AG20443 (cell line): ENCODE measurements at regions not wholly inside any gene's neighbourhood (a gene's known extent, or its start where the extent isn't known, plus 50 kb on each side); places are given as distances from the start of the nearest gene placed in this dataset.
"Not testable (repeated sequence)": the region's sequence is repeated elsewhere in the genome, so short reads cannot be mapped to it uniquely, and the experiment has no call there.

Experiments
- DNase-seq: peaks from one replicate; pipeline ENCODE4 v3.0.0; 2012; ENCODE audit warnings: low spot score, mixed read lengths

- DNase-seq: no peak
These were observed 111.8 kb downstream of the KIF26A start for GRCh38 chr14:104250175-104250574.

- DNase-seq: no peak
These were observed 114.1 kb downstream of the KIF26A start for GRCh38 chr14:104252256-104253215.

GRCh38 chr14:104253223-104253822 is 114.9 kb downstream of the KIF26A start:
- DNase-seq: no peak

GRCh38 chr14:104253901-104254353 is 115.5 kb downstream of the KIF26A start:
- DNase-seq: no peak

- no peak for DNase-seq
These were observed 116.5 kb downstream of the KIF26A start for GRCh38 chr14:104254735-104255400.

- no peak for DNase-seq
These were observed 117.6 kb downstream of the KIF26A start for GRCh38 chr14:104256025-104256424.

GRCh38 chr14:104262515-104263514 is 124.4 kb downstream of the KIF26A start:
- DNase-seq: no peak

- no peak for DNase-seq
These were observed 125.4 kb downstream of the KIF26A start for GRCh38 chr14:104263675-104264358.

- no peak for DNase-seq
These were observed 126.3 kb downstream of the KIF26A start for GRCh38 chr14:104264495-104265265.

- DNase-seq: no peak
These were observed 127.7 kb downstream of the KIF26A start for GRCh38 chr14:104265918-104266630.

- DNase-seq: no peak
These were observed 128.5 kb downstream of the KIF26A start for GRCh38 chr14:104266631-104267575.

- no peak for DNase-seq
These were observed 129.5 kb downstream of the KIF26A start for GRCh38 chr14:104267895-104268294.

- DNase-seq: no peak
These were observed 129.9 kb downstream of the KIF26A start for GRCh38 chr14:104268295-104268694.

- DNase-seq: no peak
These were observed 130.5 kb downstream of the KIF26A start for GRCh38 chr14:104268725-104269436.

GRCh38 chr14:104269511-104270241 is 131.3 kb downstream of the KIF26A start:
- DNase-seq: not testable (repeated sequence)

GRCh38 chr14:104271391-104271790 is 133.0 kb downstream of the KIF26A start:
- no peak for DNase-seq

- DNase-seq: no peak
These were observed 136.4 kb downstream of the KIF26A start for GRCh38 chr14:104274806-104275205.
